ENCODE measurements at regions not wholly inside any gene's neighbourhood (a gene's known extent, or its start where the extent isn't known, plus 50 kb on each side); places are given as distances from the start of the nearest gene placed in this dataset.

GRCh38 chr14:80378084-80378690 is 166.9 kb upstream of the DIO2 start:
- no peak for DNase-seq

GRCh38 chr14:80364816-80365215 is 153.5 kb upstream of the DIO2 start:
- DNase-seq = no peak

DNA sequence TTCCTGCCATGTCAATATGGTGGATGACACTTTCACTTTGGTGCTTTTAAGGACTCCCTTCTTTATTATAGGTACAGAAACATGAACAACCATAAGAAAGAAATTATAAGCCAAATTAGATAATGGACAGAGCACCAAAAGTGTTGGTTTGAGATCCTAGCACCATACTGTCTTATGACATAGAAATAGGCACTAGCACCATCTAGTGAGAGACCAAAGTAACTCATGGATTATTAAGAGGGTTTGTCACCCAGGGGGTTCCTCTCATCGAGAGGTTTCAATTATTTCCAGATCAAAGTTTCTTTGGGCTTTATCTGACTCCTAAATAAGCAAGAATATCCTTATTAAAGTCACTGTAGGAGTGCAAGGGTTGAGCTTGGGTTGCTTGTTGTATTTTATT is 153.0 kb upstream of the DIO2 start:
- no peak for DNase-seq

DNA sequence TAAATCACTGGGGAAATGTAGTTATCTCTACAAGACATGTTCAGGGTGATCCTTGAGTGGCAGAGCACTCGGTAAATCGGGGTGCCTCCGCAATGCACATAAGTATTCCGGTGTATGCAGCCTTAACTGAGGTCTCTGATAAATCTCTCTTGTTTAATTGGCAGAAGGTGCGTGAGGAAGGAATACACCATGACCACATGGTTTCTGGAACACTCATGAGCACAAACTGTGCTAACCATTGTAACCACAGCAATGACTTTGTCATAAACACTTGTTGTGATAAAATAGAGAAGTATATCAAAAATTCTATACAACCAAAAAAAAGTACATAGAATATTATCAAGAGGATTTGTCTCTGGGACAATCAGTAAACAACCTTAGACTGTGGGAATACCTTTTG is 146.8 kb upstream of the DIO2 start:
- no peak for DNase-seq

- DNase-seq = no peak
Measured at GRCh38 chr14:80356413-80356812, 145.1 kb upstream of the DIO2 start.

- no peak for DNase-seq
Measured at GRCh38 chr14:80354860-80355581, 143.7 kb upstream of the DIO2 start.

DNA sequence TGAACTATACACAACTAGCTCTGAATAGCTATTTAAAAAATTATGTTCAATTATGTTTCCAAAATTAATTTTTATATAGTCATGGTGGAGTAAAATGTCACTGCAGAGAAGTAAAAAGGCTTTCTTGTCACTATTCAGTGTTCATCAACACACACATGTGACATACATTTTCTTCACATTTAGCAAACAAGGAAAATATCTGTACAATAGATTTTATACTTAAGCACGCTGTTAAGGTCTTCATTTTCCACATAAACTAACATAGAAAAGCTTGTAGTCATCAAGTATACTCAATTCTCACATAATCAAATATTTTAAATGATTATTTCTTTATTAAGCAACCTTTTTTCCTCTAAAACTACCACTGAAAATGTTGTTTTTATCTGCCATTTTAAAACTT is 141.2 kb upstream of the DIO2 start:
- DNase-seq = no peak

DNA sequence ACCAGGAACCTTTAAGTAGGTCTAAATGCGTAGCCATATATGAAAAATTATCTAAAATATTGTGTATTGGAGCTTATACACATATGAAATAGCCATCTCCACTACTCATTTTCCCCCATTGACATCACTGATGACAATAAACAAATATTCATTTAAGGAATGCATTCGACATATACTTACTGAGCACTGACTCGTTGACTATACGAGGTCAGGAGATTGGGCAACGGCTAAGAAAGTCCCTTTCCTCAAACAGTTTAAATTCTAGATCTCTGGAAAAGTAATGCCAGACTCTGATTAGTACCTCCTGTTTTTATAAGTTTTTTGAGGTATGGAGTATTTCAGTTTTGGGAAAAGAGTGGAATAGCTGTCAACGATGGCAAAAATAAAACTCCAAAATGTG is 139.4 kb upstream of the DIO2 start:
- DNase-seq = no peak

GRCh38 chr14:80346395-80346794 is 135.1 kb upstream of the DIO2 start:
- no peak for DNase-seq

DNA sequence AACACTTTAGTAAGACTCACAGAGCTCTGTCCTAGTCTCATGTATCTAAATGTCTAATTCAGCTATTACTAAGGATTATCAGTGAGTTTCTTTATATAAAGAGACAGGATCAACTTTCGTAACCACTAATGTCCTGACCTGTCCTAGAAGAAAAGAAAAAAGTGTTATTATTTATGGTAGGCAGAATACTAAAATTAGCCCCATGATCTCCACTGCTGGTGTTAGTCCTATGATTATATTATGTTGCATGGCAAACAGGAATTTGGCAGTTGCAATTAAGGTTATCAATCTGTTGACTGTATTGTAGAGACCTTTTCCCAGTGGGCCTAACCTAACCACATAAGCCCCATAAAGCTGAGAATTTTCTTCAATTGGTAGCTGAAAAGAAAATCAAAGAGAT is 132.9 kb upstream of the DIO2 start:
- no peak for DNase-seq

GRCh38 chr14:80336608-80337106 is 125.4 kb upstream of the DIO2 start:
- DNase-seq = no peak

- no peak for DNase-seq
Measured at GRCh38 chr14:80325688-80326087, 114.4 kb upstream of the DIO2 start.

DNA sequence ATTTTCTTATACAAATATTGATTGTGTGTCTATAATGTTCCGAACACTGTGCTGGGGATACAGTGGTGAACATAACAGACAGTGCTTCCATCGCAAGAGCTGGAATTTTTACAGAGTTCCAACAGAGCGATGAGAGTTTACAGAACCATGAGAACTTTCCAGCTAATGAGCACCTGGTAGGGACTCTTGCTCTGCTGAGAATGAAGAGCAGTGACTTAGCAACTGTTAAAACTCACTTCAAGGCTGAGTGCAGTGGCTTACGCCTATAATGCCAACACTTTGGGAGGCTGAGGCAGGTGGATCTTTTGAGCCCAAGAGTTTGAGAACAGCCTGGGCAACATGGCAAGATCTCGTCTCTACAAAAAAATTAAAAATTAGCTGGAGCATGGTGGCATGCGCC is 113.8 kb upstream of the DIO2 start:
- DNase-seq = no peak

DNA sequence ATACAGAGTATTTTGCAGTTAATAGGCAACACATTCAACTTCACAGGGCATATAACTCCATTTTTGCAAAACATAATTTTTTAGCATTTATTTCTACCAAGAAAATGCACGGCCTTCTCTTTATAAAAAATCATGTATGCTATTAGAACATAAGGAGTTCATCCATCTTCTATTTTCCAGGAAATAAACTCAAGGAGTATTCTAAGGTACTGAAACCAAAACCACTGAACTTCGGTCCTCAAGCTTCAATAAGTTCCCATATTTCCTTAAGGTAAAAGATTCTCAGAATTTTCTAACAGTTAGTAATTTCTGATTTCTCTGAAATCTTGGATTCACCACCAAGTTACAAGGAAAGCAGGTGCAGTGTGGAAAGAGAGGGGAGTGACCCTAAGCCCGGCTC is 113.3 kb upstream of the DIO2 start:
- DNase-seq = no peak

GRCh38 chr14:80323038-80323665 is 111.8 kb upstream of the DIO2 start:
- no peak for DNase-seq

DNA sequence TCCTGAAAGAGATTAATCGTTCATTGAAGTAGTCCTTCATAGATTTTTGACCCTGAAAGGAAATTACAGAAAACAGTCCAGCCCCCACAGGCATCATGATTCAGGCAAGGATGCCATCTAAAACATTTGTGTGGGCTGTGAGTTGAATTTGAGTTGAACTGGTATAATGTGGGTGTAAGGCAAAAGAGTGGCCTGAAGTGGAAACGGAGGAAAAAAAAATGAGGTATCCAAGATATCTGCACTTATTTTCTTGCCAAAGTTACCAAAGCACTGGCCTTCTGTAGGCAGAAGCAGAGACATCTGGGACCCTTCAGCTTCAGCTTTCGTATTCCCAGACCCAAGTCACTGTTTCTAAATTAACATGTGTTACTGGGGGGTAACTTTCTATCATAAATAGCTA is 105.1 kb upstream of the DIO2 start:
- DNase-seq = no peak

- no peak for DNase-seq
Measured at GRCh38 chr14:80315681-80316080, 104.4 kb upstream of the DIO2 start.

DNA sequence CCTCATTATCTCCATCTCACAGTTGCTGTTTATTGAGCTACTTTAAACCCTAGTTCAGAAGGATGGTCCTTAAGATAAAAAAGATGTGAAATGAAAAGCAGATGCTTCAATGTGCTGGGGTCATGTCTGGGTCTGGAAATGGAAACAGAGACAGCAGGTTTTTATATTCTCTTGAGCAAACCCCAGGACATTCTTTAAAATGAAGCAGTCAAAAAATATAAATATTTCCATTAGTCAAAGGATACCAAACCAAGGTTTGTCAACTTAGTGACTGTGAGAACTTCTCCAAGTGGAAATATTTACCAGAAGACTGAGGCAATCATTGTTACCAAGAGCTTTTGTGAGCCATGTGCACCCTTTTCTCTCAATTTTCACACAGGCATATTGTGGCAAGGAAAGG is 102.5 kb upstream of the DIO2 start:
- no peak for DNase-seq

GRCh38 chr14:80310938-80311750 is 99.8 kb upstream of the DIO2 start:
- DNase-seq = no peak

DNA sequence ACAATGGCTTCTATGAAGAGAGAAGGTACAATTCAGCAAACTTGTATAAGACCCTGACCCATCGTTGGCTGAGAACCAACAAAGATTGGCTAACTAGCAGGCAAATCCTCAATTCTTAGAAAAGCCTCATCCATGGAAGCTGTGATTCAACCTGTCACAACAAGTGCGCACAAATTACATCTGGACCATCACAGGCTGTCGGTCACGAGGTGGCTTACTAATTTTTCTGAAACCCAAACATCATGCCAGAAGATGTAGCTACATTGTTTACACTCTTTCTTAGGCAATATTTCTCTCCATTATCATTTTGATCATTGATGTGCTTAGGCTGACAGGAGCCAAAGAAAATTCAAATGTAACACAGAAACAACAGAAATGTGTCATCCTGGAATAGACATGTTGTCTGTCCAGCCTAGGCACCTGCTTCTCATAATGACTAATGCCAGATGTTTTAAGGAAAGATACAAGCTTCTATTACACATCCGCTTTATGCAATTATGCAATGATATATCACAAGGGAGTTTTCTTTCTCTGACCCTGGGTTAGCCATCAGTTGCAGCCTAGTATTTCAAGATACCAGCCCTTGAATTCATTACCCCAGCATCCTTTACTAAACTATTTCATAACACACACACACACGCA is 92.9 kb upstream of the DIO2 start:
- no peak for DNase-seq

DNA sequence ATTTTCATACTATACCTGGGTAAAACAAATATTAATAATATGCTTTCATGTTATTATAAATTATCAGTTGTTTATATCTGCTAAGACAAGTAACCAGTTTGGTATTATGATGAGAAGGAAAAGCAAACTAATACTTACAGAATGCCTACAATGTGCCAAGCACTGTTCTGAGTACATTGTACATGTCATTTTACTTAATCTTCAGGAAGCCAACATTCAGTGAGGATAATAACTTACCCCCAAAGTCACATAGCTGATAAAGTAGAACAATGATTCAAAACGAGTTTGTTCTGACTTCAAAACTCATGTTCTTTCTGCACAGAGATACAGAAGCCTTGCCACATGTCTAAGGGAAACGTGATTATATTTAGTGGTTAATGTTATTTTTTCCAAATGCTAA is 89.0 kb upstream of the DIO2 start:
- no peak for DNase-seq

- no peak for DNase-seq
Measured at GRCh38 chr14:80298491-80299017, 87.2 kb upstream of the DIO2 start.

- DNase-seq = no peak
Measured at GRCh38 chr14:80291101-80291500, 79.8 kb upstream of the DIO2 start.
